SKM-1 treated with dmso at 0.1 percent for 144 hours (cell line): ENCODE measurements at regions not wholly inside any gene's neighbourhood (a gene's known extent, or its start where the extent isn't known, plus 50 kb on each side); places are given as distances from the start of the nearest gene placed in this dataset.

ENCODE experiments used
- DNase-seq: peaks from one replicate; lab custom pipeline; 2025; ENCODE audit not compliant: unreplicated experiment; lab: John Stamatoyannopoulos, UW

- DNase-seq: no peak
Observed at GRCh38 chr14:101201535-101202151, 298.1 kb upstream of the RTL1 start.

- no peak for DNase-seq
Observed at GRCh38 chr14:101202627-101203404, 299.3 kb upstream of the RTL1 start.

- no peak for DNase-seq
Observed at GRCh38 chr14:101206556-101206955, 303.0 kb upstream of the RTL1 start.

- no peak for DNase-seq
Observed at GRCh38 chr14:101207041-101207440, 303.5 kb upstream of the RTL1 start.

GRCh38 chr14:101207897-101208296 is 304.4 kb upstream of the RTL1 start:
- no peak for DNase-seq

- DNase-seq: no peak
Observed at GRCh38 chr14:101209594-101209993, 306.1 kb upstream of the RTL1 start.

- DNase-seq: no peak
Observed at GRCh38 chr14:101215266-101215665, 311.7 kb upstream of the RTL1 start.

GRCh38 chr14:101215927-101216326 is 312.4 kb upstream of the RTL1 start:
- DNase-seq: no peak

GRCh38 chr14:101216366-101217079 is 313.0 kb upstream of the RTL1 start:
- no peak for DNase-seq

- DNase-seq: no peak
Observed at GRCh38 chr14:101217080-101217463, 313.6 kb upstream of the RTL1 start.

GRCh38 chr14:101217616-101218371 is 314.3 kb upstream of the RTL1 start:
- DNase-seq: no peak

GRCh38 chr14:101219896-101220703 is 316.6 kb upstream of the RTL1 start:
- no peak for DNase-seq

GRCh38 chr14:101220921-101221510 is 317.5 kb upstream of the RTL1 start:
- no peak for DNase-seq

- DNase-seq: no peak
Observed at GRCh38 chr14:101221549-101222160, 318.1 kb upstream of the RTL1 start.

GRCh38 chr14:101222362-101223070 is 319.0 kb upstream of the RTL1 start:
- DNase-seq: no peak

GRCh38 chr14:101223127-101223526 is 319.6 kb upstream of the RTL1 start:
- DNase-seq: no peak

GRCh38 chr14:101223561-101224162 is 320.1 kb upstream of the RTL1 start:
- DNase-seq: no peak

- DNase-seq: no peak
Observed at GRCh38 chr14:101224356-101225156, 321.0 kb upstream of the RTL1 start.
